BLaER1 treated with 17β-estradiol and CSF1 and Interleukin-3, amounts not matched to agents 10 nM and 100 nM (cell line): ENCODE measurements at regions not wholly inside any gene's neighbourhood (a gene's known extent, or its start where the extent isn't known, plus 50 kb on each side); places are given as distances from the start of the nearest gene placed in this dataset.

Experiments
- H3K27ac ChIP-seq, 11 experiments: shearing (Covaris generic); formaldehyde crosslinking; 2 replicates each; pipeline ENCODE4 v1.8.1; 2022
- H3K27me3 ChIP-seq, 11 experiments: shearing (Covaris generic); formaldehyde crosslinking; 2 replicates each; pipeline ENCODE4 v1.8.1; 2022
- H3K36me3 ChIP-seq, 11 experiments: shearing (Covaris generic); formaldehyde crosslinking; 2 replicates each; pipeline ENCODE4 v1.8.1; 2022
- H3K4me1 ChIP-seq, 10 experiments: shearing (Covaris generic); formaldehyde crosslinking; 2 replicates each; pipeline ENCODE4 v1.8.1; 2022
- H3K4me2 ChIP-seq, 11 experiments: shearing (Covaris generic); formaldehyde crosslinking; 2 replicates each; pipeline ENCODE4 v1.8.1; 2022
- H3K4me3 ChIP-seq, 10 experiments: shearing (Covaris generic); formaldehyde crosslinking; 2 replicates each; pipeline ENCODE4 v1.8.1; 2022
- H3K9ac ChIP-seq, 11 experiments: shearing (Covaris generic); formaldehyde crosslinking; 2 replicates each; pipeline ENCODE4 v1.8.1; 2022
- H3K9me3 ChIP-seq, 11 experiments: shearing (Covaris generic); formaldehyde crosslinking; replicated peaks in 1 of 11; 2 replicates each; pipeline ENCODE4 v1.8.1; 2022
- H4K20me1 ChIP-seq, 11 experiments: shearing (Covaris generic); formaldehyde crosslinking; 2 replicates each; pipeline ENCODE4 v1.8.1; 2022
- Cebpa-rat ChIP-seq, 11 experiments: shearing (Covaris generic); IDR thresholded peaks; 2 replicates each; pipeline ENCODE4 v1.8.1; 2022

- Histone ChIP-seq H3K27ac (no peak overlapping the region), H3K9me3 (no peaks in the 10 kb centered on the region), H3K36me3 (no peaks in the 10 kb centered on the region), H3K9ac (no peak overlapping the region), H3K4me1 (0 out of 20 replicates have a peak, but pooled peaks cover 0 to 5% (median 0%) of the 10 kb centered on the region in 10 experiments), H4K20me1 (no peaks in the 10 kb centered on the region), H3K4me3 (no peak overlapping the region), H3K4me2 (no peak overlapping the region), H3K27me3 (no peaks in the 10 kb centered on the region)
- TF ChIP-seq Cebpa-rat (IDR thresholded peaks at IDR 0.05) = no peak
Measured at GRCh38 chr10:88190540-88191235, 327.3 kb downstream of the PTEN start.

GRCh38 chr10:88193018-88193417 lies 329.6 kb downstream of the PTEN start:
- no peaks in the 10 kb centered on the region for H4K20me1 ChIP-seq
- H3K9me3 ChIP-seq = peaks cover 0 to 6% (median 0%) of the 10 kb centered on the region in 11 experiments; a peak in 6 of 22 replicates
- no peak for TF ChIP-seq Cebpa-rat (IDR thresholded peaks at IDR 0.05)
- H3K27me3 ChIP-seq = no peaks in the 10 kb centered on the region
- no peak overlapping the region for H3K9ac ChIP-seq
- no peaks in the 10 kb centered on the region for H3K36me3 ChIP-seq
- no peak overlapping the region for H3K4me3 ChIP-seq
- peak overlapping the region in 1 of 11 experiments; percentile 6; a peak in 1 of 22 replicates for H3K27ac ChIP-seq
- H3K4me2 ChIP-seq = no peak overlapping the region
- 0 out of 20 replicates have a peak, but pooled peaks cover 0 to 5% (median 0%) of the 10 kb centered on the region in 10 experiments for H3K4me1 ChIP-seq

GRCh38 chr10:88194041-88194887 lies 330.8 kb downstream of the PTEN start:
- H3K9ac ChIP-seq = no peak overlapping the region
- no peak overlapping the region for H3K4me3 ChIP-seq
- H3K27ac ChIP-seq = no peak overlapping the region
- no peaks in the 10 kb centered on the region for H3K36me3 ChIP-seq
- peak overlapping the region in 3 of 11 experiments; percentile 2 to 17 (median 6); a peak in 2 of 22 replicates for H3K4me2 ChIP-seq
- no peaks in the 10 kb centered on the region for H4K20me1 ChIP-seq
- no peaks in the 10 kb centered on the region for H3K27me3 ChIP-seq
- peak in 1 of 11 experiments; percentile 13; a peak in 1 of 22 replicates for TF ChIP-seq Cebpa-rat (IDR thresholded peaks at IDR 0.05)
- 0 out of 20 replicates have a peak, but pooled peaks cover 0 to 5% (median 0%) of the 10 kb centered on the region in 10 experiments for H3K4me1 ChIP-seq
- peaks cover 0 to 8% (median 0%) of the 10 kb centered on the region in 11 experiments; a peak in 7 of 22 replicates for H3K9me3 ChIP-seq

GRCh38 chr10:88194961-88195367 lies 331.5 kb downstream of the PTEN start:
- Histone ChIP-seq H3K27ac (no peak overlapping the region), H3K36me3 (no peaks in the 10 kb centered on the region), H3K4me2 (no peak overlapping the region), H4K20me1 (no peaks in the 10 kb centered on the region), H3K4me1 (0 out of 20 replicates have a peak, but pooled peaks cover 0 to 5% (median 0%) of the 10 kb centered on the region in 10 experiments), H3K4me3 (no peak overlapping the region), H3K9me3 (peaks cover 0 to 8% (median 0%) of the 10 kb centered on the region in 11 experiments; a peak in 7 of 22 replicates), H3K27me3 (no peaks in the 10 kb centered on the region), H3K9ac (no peak overlapping the region)
- no peak for TF ChIP-seq Cebpa-rat (IDR thresholded peaks at IDR 0.05)

- Histone ChIP-seq H3K27ac (no peak overlapping the region), H3K27me3 (no peaks in the 10 kb centered on the region), H3K9me3 (peaks cover 0 to 8% (median 0%) of the 10 kb centered on the region in 11 experiments; a peak in 7 of 22 replicates), H3K9ac (no peak overlapping the region), H3K4me2 (no peak overlapping the region), H3K4me1 (0 out of 20 replicates have a peak, but pooled peaks cover 0 to 5% (median 0%) of the 10 kb centered on the region in 10 experiments), H4K20me1 (no peaks in the 10 kb centered on the region), H3K36me3 (no peaks in the 10 kb centered on the region), H3K4me3 (no peak overlapping the region)
- no peak for TF ChIP-seq Cebpa-rat (IDR thresholded peaks at IDR 0.05)
Measured at GRCh38 chr10:88195841-88196240, 332.4 kb downstream of the PTEN start.

- no peak overlapping the region for H3K27ac ChIP-seq
- no peak for TF ChIP-seq Cebpa-rat (IDR thresholded peaks at IDR 0.05)
- H3K9me3 ChIP-seq = peaks cover 0 to 8% (median 0%) of the 10 kb centered on the region in 11 experiments; a peak in 7 of 22 replicates
- H3K36me3 ChIP-seq = no peaks in the 10 kb centered on the region
- H3K27me3 ChIP-seq = no peaks in the 10 kb centered on the region
- H3K4me2 ChIP-seq = no peak overlapping the region
- H3K4me1 ChIP-seq = 0 out of 20 replicates have a peak, but pooled peaks cover 0 to 5% (median 0%) of the 10 kb centered on the region in 10 experiments
- H3K9ac ChIP-seq = no peak overlapping the region
- H3K4me3 ChIP-seq = no peak overlapping the region
- no peaks in the 10 kb centered on the region for H4K20me1 ChIP-seq
Measured at GRCh38 chr10:88196291-88196690, 332.9 kb downstream of the PTEN start.

GRCh38 chr10:88198023-88198422 lies 334.6 kb downstream of the PTEN start:
- H3K4me1 ChIP-seq = 0 out of 20 replicates have a peak, but pooled peaks cover 0 to 5% (median 0%) of the 10 kb centered on the region in 10 experiments
- no peaks in the 10 kb centered on the region for H3K36me3 ChIP-seq
- H4K20me1 ChIP-seq = no peaks in the 10 kb centered on the region
- H3K9me3 ChIP-seq = peaks cover 0 to 8% (median 0%) of the 10 kb centered on the region in 11 experiments; a peak in 7 of 22 replicates
- H3K27ac ChIP-seq = no peak overlapping the region
- TF ChIP-seq Cebpa-rat (IDR thresholded peaks at IDR 0.05) = no peak
- H3K4me3 ChIP-seq = no peak overlapping the region
- H3K4me2 ChIP-seq = no peak overlapping the region
- no peak overlapping the region for H3K9ac ChIP-seq
- no peaks in the 10 kb centered on the region for H3K27me3 ChIP-seq

DNA sequence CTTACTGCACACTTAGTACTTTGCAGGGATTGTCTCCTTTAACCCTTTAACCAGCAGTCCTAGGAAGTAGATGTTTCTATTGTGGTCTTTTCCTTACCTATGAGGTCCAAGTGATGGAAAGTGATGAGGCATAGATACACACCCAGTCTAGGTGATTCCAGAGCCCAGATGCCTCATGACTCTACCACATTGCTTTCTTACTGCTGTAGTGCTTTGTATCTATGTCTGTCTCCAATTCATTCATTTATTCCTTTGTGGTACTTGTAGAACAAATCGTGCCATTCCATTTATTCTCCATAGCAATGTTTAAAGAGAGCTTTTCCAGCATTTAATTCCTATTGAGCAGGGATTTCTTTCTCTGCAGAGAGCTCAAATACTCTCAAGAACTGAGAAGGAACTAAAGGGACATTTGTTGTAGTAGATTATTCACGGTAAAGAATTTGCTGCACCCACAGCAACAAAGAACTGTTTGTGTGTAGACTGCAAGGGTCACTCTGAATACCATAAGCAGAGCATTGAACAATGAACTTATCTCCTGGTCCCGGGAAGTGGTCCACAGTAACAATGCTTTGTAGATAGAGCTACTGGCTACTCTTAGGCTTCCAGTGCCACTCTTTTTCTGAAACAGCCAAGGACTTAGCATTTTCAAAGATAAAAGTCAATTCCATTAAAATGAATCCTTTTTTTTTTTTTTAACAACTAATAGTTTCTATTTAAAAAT lies 337.0 kb downstream of the PTEN start:
- H3K27ac ChIP-seq = no peak overlapping the region
- H3K27me3 ChIP-seq = no peaks in the 10 kb centered on the region
- H3K9ac ChIP-seq = no peak overlapping the region
- no peaks in the 10 kb centered on the region for H4K20me1 ChIP-seq
- peaks cover 0 to 8% (median 0%) of the 10 kb centered on the region in 11 experiments; a peak in 7 of 22 replicates for H3K9me3 ChIP-seq
- H3K36me3 ChIP-seq = no peaks in the 10 kb centered on the region
- H3K4me3 ChIP-seq = no peak overlapping the region
- no peak for TF ChIP-seq Cebpa-rat (IDR thresholded peaks at IDR 0.05)
- H3K4me1 ChIP-seq = no peaks in the 10 kb centered on the region
- H3K4me2 ChIP-seq = no peak overlapping the region
